SH-SY5Y (cell line): ENCODE measurements at regions not wholly inside any gene's neighbourhood (a gene's known extent, or its start where the extent isn't known, plus 50 kb on each side); places are given as distances from the start of the nearest gene placed in this dataset.

Experiments
- GATA2 ChIP-seq: IDR thresholded peaks from 2 replicates; pipeline ENCODE4 v1.6.1; 2011; ENCODE audit warnings: mild to moderate bottlenecking, low read depth, low read length
- GATA3 ChIP-seq: IDR thresholded peaks from 2 replicates; pipeline ENCODE4 v1.6.1; 2011; ENCODE audit warnings: low read depth, mild to moderate bottlenecking, low read length, moderate library complexity

DNA sequence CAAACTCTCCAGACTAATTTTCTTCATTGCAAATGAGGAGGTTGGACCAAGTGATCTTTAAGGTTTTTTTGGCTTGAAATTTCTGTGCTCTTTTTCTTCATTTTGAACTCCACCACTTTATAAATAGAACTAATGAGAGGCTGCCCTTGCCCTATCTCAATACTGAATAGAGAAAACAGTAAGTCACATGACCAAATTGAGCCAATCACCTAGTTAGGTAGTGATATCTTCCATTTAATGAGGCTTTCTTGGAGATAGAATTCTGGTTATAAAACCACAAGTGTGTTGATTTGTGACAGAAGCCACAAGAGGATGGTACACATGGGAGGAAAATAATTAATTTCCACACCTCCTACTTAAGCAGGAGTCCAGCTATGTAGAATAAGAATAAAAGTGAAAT, 263.4 kb upstream of the SNX7 start:
- TF ChIP-seq GATA3 (no peak), GATA2 (no peak)
